HepG2 (cell line): ENCODE measurements at regions not wholly inside any gene's neighbourhood (a gene's known extent, or its start where the extent isn't known, plus 50 kb on each side); places are given as distances from the start of the nearest gene placed in this dataset.
A peak's percentile ranks its signal among the peaks of the same experiment; 100 is the strongest.

Experiments
- ARID5B ChIP-seq: IDR thresholded peaks from 2 replicates; pipeline ENCODE4 v1.4.0; 2020; ENCODE audit warnings: mild to moderate bottlenecking, missing genetic modification reagents
- ATF2 ChIP-seq: sonication (generic); formaldehyde crosslinking; IDR thresholded peaks from 2 replicates; pipeline ENCODE4 v1.4.0; 2020; ENCODE audit warnings: missing genetic modification reagents
- BCL6 ChIP-seq: IDR thresholded peaks from 2 replicates; pipeline ENCODE4 v1.6.1; 2016; ENCODE audit warnings: missing genetic modification reagents, missing compliant biosample characterization
- HMGXB3 ChIP-seq: sonication (generic); formaldehyde crosslinking; IDR thresholded peaks from 2 replicates; pipeline ENCODE4 v1.4.0; 2020; ENCODE audit warnings: missing genetic modification reagents, borderline replicate concordance
- MEF2D ChIP-seq: sonication (generic); formaldehyde crosslinking; IDR thresholded peaks from 2 replicates; pipeline ENCODE4 v1.5.1; 2020; ENCODE audit warnings: mild to moderate bottlenecking, missing genetic modification reagents
- NCOA2 ChIP-seq: sonication (generic); formaldehyde crosslinking; IDR thresholded peaks from 2 replicates; pipeline ENCODE4 v1.8.0; 2022; ENCODE audit warnings: inconsistent platforms
- RARA ChIP-seq: IDR thresholded peaks from 2 replicates; pipeline ENCODE4 v1.6.1; 2016; ENCODE audit warnings: missing genetic modification reagents, missing compliant biosample characterization
- RFX1 ChIP-seq: fragments of 450-650 bp; IDR thresholded peaks from 2 replicates; pipeline ENCODE4 v1.6.1; 2017
- SOX5 ChIP-seq: IDR thresholded peaks from 2 replicates; pipeline ENCODE4 v1.6.1; 2016; ENCODE audit warnings: borderline replicate concordance
- TBX2 ChIP-seq: sonication (generic); formaldehyde crosslinking; IDR thresholded peaks from 2 replicates; pipeline ENCODE4 v1.5.0; 2020; ENCODE audit warnings: missing genetic modification reagents, mild to moderate bottlenecking, borderline replicate concordance
- TGIF2 ChIP-seq: IDR thresholded peaks from 2 replicates; pipeline ENCODE4 v1.6.1; 2016; ENCODE audit warnings: control low read depth, missing compliant biosample characterization
- TRIM24 ChIP-seq: sonication (generic); formaldehyde crosslinking; IDR thresholded peaks from 2 replicates; pipeline ENCODE4 v1.8.0; 2022; ENCODE audit warnings: mild to moderate bottlenecking, missing genetic modification reagents
- WIZ ChIP-seq: sonication (generic); formaldehyde crosslinking; IDR thresholded peaks from 2 replicates; pipeline ENCODE4 v1.5.1; 2020; ENCODE audit warnings: mild to moderate bottlenecking, missing genetic modification reagents
- ZBTB3 ChIP-seq: sonication (generic); formaldehyde crosslinking; IDR thresholded peaks from 2 replicates; pipeline ENCODE4 v1.4.0; 2020; ENCODE audit warnings: low read depth, mild to moderate bottlenecking, moderate library complexity, missing genetic modification reagents, borderline replicate concordance
- ZSCAN29 ChIP-seq: sonication (generic); formaldehyde crosslinking; conservative IDR thresholded peaks from 2 replicates; pipeline ENCODE4 v1.4.0; 2020; ENCODE audit warnings: mild to moderate bottlenecking, missing genetic modification reagents
- TF ChIP-seq, protein P1 (sequence below): sonication (generic); formaldehyde crosslinking; IDR thresholded peaks from 2 replicates; pipeline ENCODE4 v1.5.1; 2020; ENCODE audit warnings: mild to moderate bottlenecking, moderate library complexity, missing genetic modification reagents
- TF ChIP-seq, protein P2 (sequence below): sonication (generic); formaldehyde crosslinking; IDR thresholded peaks from 2 replicates; pipeline ENCODE4 v1.4.0; 2020; ENCODE audit warnings: missing genetic modification reagents

DNA sequence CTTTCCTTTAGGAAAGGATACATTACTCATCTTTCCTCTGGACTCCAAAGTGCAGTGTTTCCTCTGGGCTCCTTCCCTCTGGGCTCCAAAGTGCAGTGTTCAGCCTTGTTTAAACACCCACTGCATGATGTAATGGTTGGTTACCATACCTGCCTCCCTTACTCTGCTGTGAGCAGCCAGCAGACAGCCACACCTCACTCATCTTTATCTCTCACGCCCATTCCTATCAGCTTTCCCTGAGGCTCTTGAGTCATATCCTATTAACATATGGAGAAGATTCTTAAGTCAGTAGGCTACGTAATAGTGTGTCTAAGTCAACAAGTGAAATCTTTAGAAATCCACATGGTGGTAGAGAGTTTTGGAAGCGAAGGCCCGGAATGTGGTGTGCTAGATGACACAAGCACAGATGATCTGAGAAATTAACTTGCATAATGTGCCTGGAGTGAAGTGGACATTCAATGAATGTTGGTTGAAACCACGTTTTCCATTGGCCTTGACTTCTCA, 97.2 kb upstream of the CTNNB1 start (continued):
- TF ChIP-seq, protein P1, sequence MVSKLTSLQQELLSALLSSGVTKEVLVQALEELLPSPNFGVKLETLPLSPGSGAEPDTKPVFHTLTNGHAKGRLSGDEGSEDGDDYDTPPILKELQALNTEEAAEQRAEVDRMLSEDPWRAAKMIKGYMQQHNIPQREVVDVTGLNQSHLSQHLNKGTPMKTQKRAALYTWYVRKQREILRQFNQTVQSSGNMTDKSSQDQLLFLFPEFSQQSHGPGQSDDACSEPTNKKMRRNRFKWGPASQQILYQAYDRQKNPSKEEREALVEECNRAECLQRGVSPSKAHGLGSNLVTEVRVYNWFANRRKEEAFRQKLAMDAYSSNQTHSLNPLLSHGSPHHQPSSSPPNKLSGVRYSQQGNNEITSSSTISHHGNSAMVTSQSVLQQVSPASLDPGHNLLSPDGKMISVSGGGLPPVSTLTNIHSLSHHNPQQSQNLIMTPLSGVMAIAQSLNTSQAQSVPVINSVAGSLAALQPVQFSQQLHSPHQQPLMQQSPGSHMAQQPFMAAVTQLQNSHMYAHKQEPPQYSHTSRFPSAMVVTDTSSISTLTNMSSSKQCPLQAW: peak; percentile 71
- TF ChIP-seq BCL6 (CRISPR knock-in tag) (peak; percentile 43), NCOA2 (CRISPR knock-in tag) (peak; percentile 45), RARA (CRISPR knock-in tag) (peak; percentile 41), TBX2 (CRISPR knock-in tag) (peak; percentile 32; the same call in 1 of the 2 replicates), RFX1 (no peak), WIZ (CRISPR knock-in tag) (peak; percentile 55; the same call in 1 of the 2 replicates), HMGXB3 (CRISPR knock-in tag) (no peak), TGIF2 (CRISPR knock-in tag) (peak; percentile 67; the same call in 1 of the 2 replicates), SOX5 (peak; percentile 22; the same call in 1 of the 2 replicates), ZBTB3 (peak; percentile 86; the same call in 1 of the 2 replicates), TRIM24 (no peak), ZSCAN29 (CRISPR knock-in tag) (no peak), MEF2D (CRISPR knock-in tag) (no peak), ARID5B (peak; percentile 75; the same call in 1 of the 2 replicates), ATF2 (CRISPR knock-in tag) (peak; percentile 95)
- TF ChIP-seq, protein P2, sequence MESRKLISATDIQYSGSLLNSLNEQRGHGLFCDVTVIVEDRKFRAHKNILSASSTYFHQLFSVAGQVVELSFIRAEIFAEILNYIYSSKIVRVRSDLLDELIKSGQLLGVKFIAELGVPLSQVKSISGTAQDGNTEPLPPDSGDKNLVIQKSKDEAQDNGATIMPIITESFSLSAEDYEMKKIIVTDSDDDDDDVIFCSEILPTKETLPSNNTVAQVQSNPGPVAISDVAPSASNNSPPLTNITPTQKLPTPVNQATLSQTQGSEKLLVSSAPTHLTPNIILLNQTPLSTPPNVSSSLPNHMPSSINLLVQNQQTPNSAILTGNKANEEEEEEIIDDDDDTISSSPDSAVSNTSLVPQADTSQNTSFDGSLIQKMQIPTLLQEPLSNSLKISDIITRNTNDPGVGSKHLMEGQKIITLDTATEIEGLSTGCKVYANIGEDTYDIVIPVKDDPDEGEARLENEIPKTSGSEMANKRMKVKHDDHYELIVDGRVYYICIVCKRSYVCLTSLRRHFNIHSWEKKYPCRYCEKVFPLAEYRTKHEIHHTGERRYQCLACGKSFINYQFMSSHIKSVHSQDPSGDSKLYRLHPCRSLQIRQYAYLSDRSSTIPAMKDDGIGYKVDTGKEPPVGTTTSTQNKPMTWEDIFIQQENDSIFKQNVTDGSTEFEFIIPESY (CRISPR knock-in tag): no peak
